B cell (primary cell): ENCODE measurements at regions not wholly inside any gene's neighbourhood (a gene's known extent, or its start where the extent isn't known, plus 50 kb on each side); places are given as distances from the start of the nearest gene placed in this dataset.

ENCODE experiments used
- EZH2 ChIP-seq: IDR thresholded peaks from 2 replicates; pipeline ENCODE4 v1.6.1; 2012; ENCODE audit warnings: borderline replicate concordance, low read depth, mild to moderate bottlenecking, moderate library complexity, low read length; ENCODE audit not compliant: insufficient read depth, poor library complexity, severe bottlenecking
- TF ChIP-seq, protein P1 (sequence below): fragments of 200-600 bp; IDR thresholded peaks from one replicate; pipeline ENCODE4 v1.8.0; 2022; ENCODE audit warnings: antibody characterized with exemption, mild to moderate bottlenecking

DNA sequence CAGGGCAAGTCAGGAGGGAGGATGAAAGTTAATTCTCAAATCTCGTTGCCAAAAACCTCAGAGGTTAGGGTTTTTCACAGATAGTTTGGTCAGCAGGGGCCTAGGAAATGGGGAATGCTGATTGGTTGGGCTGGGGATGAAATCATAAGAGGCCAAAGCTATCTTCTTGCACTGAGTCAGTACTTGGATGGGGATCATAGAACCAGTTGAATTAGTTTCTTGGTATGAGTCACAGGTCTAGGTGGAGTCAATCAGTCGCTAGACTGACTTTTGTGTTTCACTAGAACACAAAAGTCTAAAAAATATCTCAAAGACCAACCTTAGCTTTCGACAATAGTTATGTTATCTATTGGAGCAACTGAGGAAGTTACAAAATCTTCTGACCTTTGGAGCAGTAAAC is 368.5 kb downstream of the TBC1D32 start:
- TF ChIP-seq, protein P1, sequence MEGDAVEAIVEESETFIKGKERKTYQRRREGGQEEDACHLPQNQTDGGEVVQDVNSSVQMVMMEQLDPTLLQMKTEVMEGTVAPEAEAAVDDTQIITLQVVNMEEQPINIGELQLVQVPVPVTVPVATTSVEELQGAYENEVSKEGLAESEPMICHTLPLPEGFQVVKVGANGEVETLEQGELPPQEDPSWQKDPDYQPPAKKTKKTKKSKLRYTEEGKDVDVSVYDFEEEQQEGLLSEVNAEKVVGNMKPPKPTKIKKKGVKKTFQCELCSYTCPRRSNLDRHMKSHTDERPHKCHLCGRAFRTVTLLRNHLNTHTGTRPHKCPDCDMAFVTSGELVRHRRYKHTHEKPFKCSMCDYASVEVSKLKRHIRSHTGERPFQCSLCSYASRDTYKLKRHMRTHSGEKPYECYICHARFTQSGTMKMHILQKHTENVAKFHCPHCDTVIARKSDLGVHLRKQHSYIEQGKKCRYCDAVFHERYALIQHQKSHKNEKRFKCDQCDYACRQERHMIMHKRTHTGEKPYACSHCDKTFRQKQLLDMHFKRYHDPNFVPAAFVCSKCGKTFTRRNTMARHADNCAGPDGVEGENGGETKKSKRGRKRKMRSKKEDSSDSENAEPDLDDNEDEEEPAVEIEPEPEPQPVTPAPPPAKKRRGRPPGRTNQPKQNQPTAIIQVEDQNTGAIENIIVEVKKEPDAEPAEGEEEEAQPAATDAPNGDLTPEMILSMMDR: no peak
- no peak for TF ChIP-seq EZH2
